ENCODE measurements at regions not wholly inside any gene's neighbourhood (a gene's known extent, or its start where the extent isn't known, plus 50 kb on each side); places are given as distances from the start of the nearest gene placed in this dataset.

DNA sequence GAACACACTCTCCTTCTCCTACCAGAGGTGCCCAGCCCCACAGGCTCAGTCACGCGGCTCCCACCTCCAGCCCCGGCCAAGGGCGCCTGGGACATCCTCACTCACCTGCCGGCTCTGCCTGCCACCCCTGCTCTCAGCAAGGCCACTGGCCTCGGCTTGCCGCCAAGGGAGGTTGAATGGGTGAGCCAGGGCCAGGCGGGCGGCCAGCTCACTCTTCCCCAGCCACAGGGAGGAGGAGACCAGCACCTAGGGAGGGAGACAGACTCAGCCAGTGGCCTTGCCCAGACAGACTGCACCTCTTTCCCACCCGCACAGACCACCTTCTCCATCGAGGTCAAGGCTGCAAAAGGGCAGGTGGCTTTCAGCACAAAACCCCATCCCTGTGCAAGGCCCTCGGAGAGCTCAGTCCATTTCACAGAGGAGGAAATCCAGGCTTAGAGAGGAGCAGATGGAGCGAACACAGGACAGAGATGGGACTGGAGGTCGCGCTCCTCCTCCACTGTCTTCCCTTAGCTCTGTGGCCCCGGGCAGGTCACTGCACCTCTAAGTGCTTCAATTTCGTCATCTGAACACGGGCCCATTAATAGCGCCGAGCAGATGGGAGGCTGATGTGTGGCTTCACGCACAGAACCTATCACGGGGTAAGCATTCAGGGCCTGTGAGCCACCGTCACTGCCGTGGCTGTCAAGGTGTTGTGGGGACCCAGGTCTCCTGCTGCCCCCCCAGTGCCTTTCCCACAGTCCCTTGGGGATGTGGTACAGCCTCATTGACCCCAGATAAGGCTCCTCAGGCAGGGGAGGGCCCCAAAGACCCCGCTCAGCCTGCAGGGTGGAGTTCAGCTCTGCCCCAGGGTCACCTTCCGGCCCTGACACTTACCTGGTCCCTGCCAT, 56.1 kb downstream of the RMI2 start:
- no peak for TF ChIP-seq POLR2A (IDR thresholded peaks at IDR 0.05; ENCODE audit: low read depth)

DNA sequence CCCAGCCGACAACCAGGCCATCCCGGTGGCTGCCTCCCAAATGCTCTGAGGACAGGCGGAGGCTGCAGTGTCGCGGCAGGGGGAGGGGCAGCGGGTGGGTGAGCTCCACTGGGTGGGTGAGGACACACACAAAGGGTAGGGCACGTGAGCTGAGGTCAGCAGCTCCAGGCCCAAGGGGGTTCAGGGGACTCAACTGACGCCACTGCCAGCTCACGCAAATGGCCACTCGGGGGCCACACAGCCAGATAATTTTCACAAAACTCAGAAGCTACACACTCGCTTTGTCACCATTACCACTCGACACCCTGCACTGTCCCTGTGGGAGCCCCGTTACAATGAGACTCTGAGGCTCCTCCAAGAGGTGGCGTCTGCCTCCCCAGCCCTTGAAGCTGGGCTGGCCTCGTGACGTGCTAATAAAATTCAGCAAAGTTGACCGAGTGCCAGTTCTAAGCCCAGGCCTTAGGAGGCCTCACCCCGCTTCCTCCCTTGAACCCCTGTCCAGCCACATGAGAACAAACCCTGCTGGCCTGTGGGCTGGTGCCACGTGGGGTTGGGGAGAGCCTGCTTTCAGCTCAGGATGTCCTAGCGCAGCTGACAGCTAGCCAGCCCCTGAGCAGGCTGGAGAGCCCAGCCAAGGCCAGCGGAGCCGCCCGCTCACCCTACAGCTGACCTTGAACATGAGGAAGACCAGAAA, 56.9 kb downstream of the RMI2 start:
- Histone ChIP-seq H3K4me3 (no peak overlapping the region), H3K36me3 (no peaks in the 10 kb centered on the region), H3K9me3 (no peaks in the 10 kb centered on the region), H3K4me1 (no peaks in the 10 kb centered on the region), H3K27ac (replicated peaks in 1 of 4) (no peak overlapping the region), H3K27me3 (no peaks in the 10 kb centered on the region)
- intact Hi-C loops (cut with DNase I): no loop called here
- no peak for DNase-seq (ENCODE audit: extremely low spot score)
- TF ChIP-seq EP300 (IDR thresholded peaks at IDR 0.05) (no peak), POLR2A (IDR thresholded peaks at IDR 0.05; ENCODE audit: low read depth) (no peak), POLR2AphosphoS5 (IDR thresholded peaks at IDR 0.05) (no peak)
- TF ChIP-seq, protein P1, sequence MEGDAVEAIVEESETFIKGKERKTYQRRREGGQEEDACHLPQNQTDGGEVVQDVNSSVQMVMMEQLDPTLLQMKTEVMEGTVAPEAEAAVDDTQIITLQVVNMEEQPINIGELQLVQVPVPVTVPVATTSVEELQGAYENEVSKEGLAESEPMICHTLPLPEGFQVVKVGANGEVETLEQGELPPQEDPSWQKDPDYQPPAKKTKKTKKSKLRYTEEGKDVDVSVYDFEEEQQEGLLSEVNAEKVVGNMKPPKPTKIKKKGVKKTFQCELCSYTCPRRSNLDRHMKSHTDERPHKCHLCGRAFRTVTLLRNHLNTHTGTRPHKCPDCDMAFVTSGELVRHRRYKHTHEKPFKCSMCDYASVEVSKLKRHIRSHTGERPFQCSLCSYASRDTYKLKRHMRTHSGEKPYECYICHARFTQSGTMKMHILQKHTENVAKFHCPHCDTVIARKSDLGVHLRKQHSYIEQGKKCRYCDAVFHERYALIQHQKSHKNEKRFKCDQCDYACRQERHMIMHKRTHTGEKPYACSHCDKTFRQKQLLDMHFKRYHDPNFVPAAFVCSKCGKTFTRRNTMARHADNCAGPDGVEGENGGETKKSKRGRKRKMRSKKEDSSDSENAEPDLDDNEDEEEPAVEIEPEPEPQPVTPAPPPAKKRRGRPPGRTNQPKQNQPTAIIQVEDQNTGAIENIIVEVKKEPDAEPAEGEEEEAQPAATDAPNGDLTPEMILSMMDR (IDR thresholded peaks at IDR 0.05): no peak
- 75% methylated on average over 10 of the region's 23 CpGs for WGBS

More for the DNA sequence above, 56.1 kb downstream of the RMI2 start:
- WGBS: 92% methylated on average over 13 of the region's 26 CpGs
- no peaks in the 10 kb centered on the region for H3K27me3 ChIP-seq
- H3K36me3 ChIP-seq: no peaks in the 10 kb centered on the region
- peaks cover 0 to 4% (median 2%) of the 10 kb centered on the region in 4 donors for H3K4me1 ChIP-seq
- DNase-seq (ENCODE audit: extremely low spot score): no peak
- intact Hi-C loops (cut with DNase I): no loop called here
- no peak overlapping the region for H3K27ac ChIP-seq (replicated peaks in 1 of 4)
- H3K4me3 ChIP-seq: no peak overlapping the region
- no peaks in the 10 kb centered on the region for H3K9me3 ChIP-seq

- intact Hi-C loops (cut with DNase I): no loop called here
- WGBS: 95% methylated on average over 17 of the region's 19 CpGs
- Histone ChIP-seq H3K36me3 (no peaks in the 10 kb centered on the region), H3K27ac (replicated peaks in 1 of 4) (no peak overlapping the region), H3K9me3 (no peaks in the 10 kb centered on the region), H3K27me3 (no peaks in the 10 kb centered on the region), H3K4me1 (no peaks in the 10 kb centered on the region), H3K4me3 (no peak overlapping the region)
- TF ChIP-seq, protein P1 (IDR thresholded peaks at IDR 0.05): no peak
- TF ChIP-seq POLR2A (IDR thresholded peaks at IDR 0.05; ENCODE audit: low read depth) (no peak), EP300 (IDR thresholded peaks at IDR 0.05) (no peak), POLR2AphosphoS5 (IDR thresholded peaks at IDR 0.05) (no peak)
- no peak for DNase-seq (ENCODE audit: extremely low spot score)
Measured at GRCh38 chr16:11402745-11403533, 57.7 kb downstream of the RMI2 start.

DNA sequence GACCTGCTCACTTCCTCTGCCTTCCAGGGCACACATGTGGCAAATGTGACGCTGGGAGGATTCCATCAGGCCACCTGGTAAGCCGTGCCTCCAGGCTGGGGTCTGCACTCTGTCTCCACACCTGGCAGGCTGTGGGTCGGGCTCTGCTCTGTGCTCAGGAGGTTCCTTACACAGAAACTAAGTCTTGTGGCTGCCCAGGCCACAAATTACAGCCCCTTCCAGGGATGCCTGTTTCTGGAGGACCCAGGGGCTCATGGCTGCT, 58.2 kb downstream of the RMI2 start:
- WGBS: 86% methylated on average over 3 of the region's 3 CpGs
- H3K9me3 ChIP-seq: no peaks in the 10 kb centered on the region
- DNase-seq (ENCODE audit: extremely low spot score): no peak
- H3K27me3 ChIP-seq: no peaks in the 10 kb centered on the region
- intact Hi-C loops (cut with DNase I): no loop called here
- H3K36me3 ChIP-seq: no peaks in the 10 kb centered on the region
- TF ChIP-seq, protein P1 (IDR thresholded peaks at IDR 0.05): no peak
- H3K4me1 ChIP-seq: no peaks in the 10 kb centered on the region
- H3K27ac ChIP-seq (replicated peaks in 1 of 4): no peak overlapping the region
- H3K4me3 ChIP-seq: no peak overlapping the region

DNA sequence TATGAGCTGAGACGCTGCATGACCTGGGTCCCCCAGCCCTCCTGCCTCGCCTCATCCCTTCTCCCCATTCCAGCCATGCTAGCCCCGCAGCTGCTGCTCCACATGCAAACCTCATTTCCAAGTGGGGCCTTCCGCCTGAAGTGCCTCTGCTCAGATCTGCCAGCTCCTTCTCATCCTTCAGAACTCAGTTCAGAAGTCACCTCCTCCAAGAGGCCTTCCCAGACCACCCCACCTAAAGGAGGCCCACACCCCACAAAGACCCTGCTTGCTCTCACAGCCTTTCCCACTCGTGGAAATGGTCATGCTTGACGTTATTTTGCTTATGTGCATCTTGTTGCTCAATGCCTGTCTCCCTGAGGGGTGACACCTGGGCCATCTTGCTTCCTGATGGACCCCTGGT, 58.7 kb downstream of the RMI2 start:
- no peak for DNase-seq (ENCODE audit: extremely low spot score)
- H3K9me3 ChIP-seq: no peaks in the 10 kb centered on the region
- TF ChIP-seq EP300 (IDR thresholded peaks at IDR 0.05): no peak
- 78% methylated on average over 5 of the region's 6 CpGs for WGBS
- no peak overlapping the region for H3K4me3 ChIP-seq
- H3K36me3 ChIP-seq: no peaks in the 10 kb centered on the region
- no peaks in the 10 kb centered on the region for H3K4me1 ChIP-seq
- no peaks in the 10 kb centered on the region for H3K27me3 ChIP-seq
- intact Hi-C loops (cut with DNase I): no loop called here
- H3K27ac ChIP-seq (replicated peaks in 1 of 4): no peak overlapping the region

Measured in esophagus muscularis mucosa (tissue), 4 donors.